Pancreas (tissue), 10 donors: ENCODE measurements at regions not wholly inside any gene's neighbourhood (a gene's known extent, or its start where the extent isn't known, plus 50 kb on each side); places are given as distances from the start of the nearest gene placed in this dataset.
"Not testable (repeated sequence)": the region's sequence is repeated elsewhere in the genome, so short reads cannot be mapped to it uniquely, and the experiment has no call there.

Source experiments
- ATAC-seq, 4 donors: fragments of 200-7000 bp; cut with Tn5 transposase; one replicate each; pipeline versions ENCODE4 v1.8.0 to v1.9.1; 2020; ENCODE audit warnings: mild to moderate bottlenecking in 4 of 4, moderate library complexity in 4 of 4
- DNase-seq, 6 donors: peaks; one replicate each; pipeline ENCODE4 v3.0.0-alpha.2; 2020
- FAIRE-seq: peaks from 2 replicates; lab custom pipeline; 2012; peaks lifted over from hg19 to GRCh38; lab: Jason Lieb, UNC
- H3K27ac ChIP-seq, 4 donors: fragments of 200-600 bp; sonication (generic); 1 replicate in 3 of 4; 2 replicates in 1 of 4; pipeline versions ENCODE4 v1.5.0 to v1.8.0; 2020
- H3K27me3 ChIP-seq, 4 donors: fragments of 200-600 bp; one replicate each; pipeline ENCODE4 v1.8.0; 2021
- H3K36me3 ChIP-seq, 3 donors: fragments of 200-600 bp; sonication (generic) in 1 of 3; one replicate each; pipeline versions ENCODE4 v1.5.0 to v1.8.0; 2020 to 2021
- H3K4me1 ChIP-seq, 3 donors: fragments of 200-600 bp; one replicate each; pipeline ENCODE4 v1.8.0; 2021
- H3K4me3 ChIP-seq, 4 donors: fragments of 200-600 bp; sonication (generic) in 2 of 4; one replicate each; pipeline versions ENCODE4 v1.5.0 to v1.8.0; 2020 to 2021
- H3K9me3 ChIP-seq, 4 donors: fragments of 200-600 bp; one replicate each; pipeline ENCODE4 v1.8.0; 2021
- WGBS, 2 donors: extraction: QIAGEN DNeasy Blood & Tissue Kit; methylation state at CpG; one replicate each; pipeline ENCODE4 v1.1.7; 2013; 5-methylcytosine and 5-hydroxymethylcytosine counted together
- intact Hi-C, 3 donors: fragments of 100-400 bp; cut with DNase I; formaldehyde crosslinking; loops; one replicate each; pipeline versions ENCODE4 v1.11.1 to v1.14.2; 2022
- TF ChIP-seq, protein P1 (sequence below), 4 donors: fragments of 200-600 bp; sonication (generic) in 3 of 4; IDR thresholded peaks; one replicate each; pipeline versions ENCODE4 v1.5.0 to v1.8.0; 2021; ENCODE audit warnings: antibody characterized with exemption in 4 of 4
- donor health status: healthy with polysubstance abuse.
- donor health status: DM: no; HTN: no; CAD: no; lungs with moderate emphysema.
- donor health status: DM: no; HTN: no; CAD: no.
- donor health status: control.
- donor health status: control.
- donor health status: Bipolar disorder and iron deficiency.
- donor health status: DM: yes; HTN: yes; CAD: no.
- donor health status: DM: no; HTN: no; CAD: no.
- donor health status: DM: no; HTN: no; CAD: no.
- donor health status: DM: yes; HTN: yes; CAD: no.

DNA sequence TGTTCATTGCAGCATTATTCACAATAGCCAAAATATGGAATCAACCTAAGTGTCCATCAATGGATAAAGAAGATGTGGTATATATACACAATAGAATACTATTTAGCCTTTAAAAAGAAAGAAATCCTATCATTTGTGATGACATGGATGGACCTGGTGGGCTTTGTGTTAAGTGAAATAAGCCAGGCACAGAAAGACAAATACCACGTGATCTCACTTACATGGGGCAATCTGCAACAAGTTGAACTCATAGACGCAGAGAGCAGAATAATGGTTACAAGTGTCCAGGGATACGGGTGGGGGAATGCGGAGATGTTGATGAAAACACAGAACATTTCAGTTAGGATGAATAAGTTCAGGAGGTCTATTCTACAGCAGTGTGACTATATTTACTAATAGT lies 66.4 kb upstream of the ALDH1B1 start:
- no peaks in the 10 kb centered on the region for H3K27me3 ChIP-seq
- no peaks in the 10 kb centered on the region for H3K9me3 ChIP-seq
- 95 to 97% methylated on average over 4 of the region's 4 CpGs for WGBS, 2 donors
- no peak overlapping the region for H3K4me3 ChIP-seq
- no peak overlapping the region for H3K27ac ChIP-seq
- no peaks in the 10 kb centered on the region for H3K4me1 ChIP-seq
- intact Hi-C loops, result no loop called here
- ATAC-seq, result no peak
- no peak for FAIRE-seq
- no peak for DNase-seq
- H3K36me3 ChIP-seq, result no peaks in the 10 kb centered on the region
- TF ChIP-seq, protein P1, sequence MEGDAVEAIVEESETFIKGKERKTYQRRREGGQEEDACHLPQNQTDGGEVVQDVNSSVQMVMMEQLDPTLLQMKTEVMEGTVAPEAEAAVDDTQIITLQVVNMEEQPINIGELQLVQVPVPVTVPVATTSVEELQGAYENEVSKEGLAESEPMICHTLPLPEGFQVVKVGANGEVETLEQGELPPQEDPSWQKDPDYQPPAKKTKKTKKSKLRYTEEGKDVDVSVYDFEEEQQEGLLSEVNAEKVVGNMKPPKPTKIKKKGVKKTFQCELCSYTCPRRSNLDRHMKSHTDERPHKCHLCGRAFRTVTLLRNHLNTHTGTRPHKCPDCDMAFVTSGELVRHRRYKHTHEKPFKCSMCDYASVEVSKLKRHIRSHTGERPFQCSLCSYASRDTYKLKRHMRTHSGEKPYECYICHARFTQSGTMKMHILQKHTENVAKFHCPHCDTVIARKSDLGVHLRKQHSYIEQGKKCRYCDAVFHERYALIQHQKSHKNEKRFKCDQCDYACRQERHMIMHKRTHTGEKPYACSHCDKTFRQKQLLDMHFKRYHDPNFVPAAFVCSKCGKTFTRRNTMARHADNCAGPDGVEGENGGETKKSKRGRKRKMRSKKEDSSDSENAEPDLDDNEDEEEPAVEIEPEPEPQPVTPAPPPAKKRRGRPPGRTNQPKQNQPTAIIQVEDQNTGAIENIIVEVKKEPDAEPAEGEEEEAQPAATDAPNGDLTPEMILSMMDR (IDR thresholded peaks at IDR 0.05), result no peak

- ATAC-seq, H3K27ac ChIP-seq, DNase-seq, H3K9me3 ChIP-seq, intact Hi-C loops, H3K27me3 ChIP-seq, FAIRE-seq, H3K4me3 ChIP-seq, H3K36me3 ChIP-seq: not testable (repeated sequence)
- 95 to 97% methylated on average over 12 to 27 of the region's 27 CpGs for WGBS, 2 donors
- H3K4me1 ChIP-seq, result peaks cover 6 to 13% (median 12%) of the 10 kb centered on the region in 3 donors
Measured at GRCh38 chr9:38324213-38324612, 68.3 kb upstream of the ALDH1B1 start.

DNA sequence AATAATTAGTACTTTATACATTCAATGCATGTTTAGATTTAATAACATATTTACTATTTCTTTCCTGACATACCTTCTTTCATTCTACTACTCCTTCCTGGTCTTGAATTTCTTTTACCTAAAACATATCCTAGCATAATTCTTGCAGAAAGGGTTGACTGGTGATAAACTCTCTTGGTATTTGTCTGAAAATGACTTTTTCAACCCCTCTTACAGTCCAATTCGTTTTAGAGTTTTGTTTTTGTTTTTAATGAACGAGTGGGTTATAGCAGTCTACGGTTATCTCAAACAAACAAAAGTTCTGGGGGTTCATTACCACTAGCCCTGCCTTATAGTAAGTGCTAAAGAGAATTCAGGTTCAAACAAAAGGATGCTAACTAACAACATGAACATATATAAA lies 69.6 kb upstream of the ALDH1B1 start:
- WGBS, 2 donors, result 84 to 88% methylated on average over 3 of the region's 3 CpGs
- DNase-seq (no peak), FAIRE-seq (no peak), ATAC-seq (no peak)
- TF ChIP-seq, protein P1 (IDR thresholded peaks at IDR 0.05), result no peak
- Histone ChIP-seq H3K27ac (no peak overlapping the region), H3K36me3 (no peaks in the 10 kb centered on the region), H3K4me3 (no peak overlapping the region), H3K4me1 (peaks cover 11 to 23% (median 16%) of the 10 kb centered on the region in 3 donors), H3K27me3 (no peaks in the 10 kb centered on the region), H3K9me3 (no peaks in the 10 kb centered on the region)
- intact Hi-C loops, result no loop called here

- Histone ChIP-seq H3K4me1 (peaks cover 24 to 39% (median 33%) of the 10 kb centered on the region in 3 donors), H3K27me3 (no peaks in the 10 kb centered on the region), H3K9me3 (no peaks in the 10 kb centered on the region), H3K4me3 (peak overlapping the region in 1 of 4 donors; percentile 12), H3K27ac (peak overlapping the region; percentile 14 to 80 (median 64)), H3K36me3 (no peaks in the 10 kb centered on the region)
- intact Hi-C loops, result no loop called here
- WGBS, 2 donors, result 7 to 9% methylated on average over 5 of the region's 5 CpGs
- peak; percentile 13 for FAIRE-seq
- peak in 2 of 4 donors; percentile 14 to 39 for ATAC-seq
- no peak for DNase-seq
- TF ChIP-seq, protein P1 (IDR thresholded peaks at IDR 0.05), result no peak
Measured at GRCh38 chr9:38319496-38320173, 72.9 kb upstream of the ALDH1B1 start.

DNA sequence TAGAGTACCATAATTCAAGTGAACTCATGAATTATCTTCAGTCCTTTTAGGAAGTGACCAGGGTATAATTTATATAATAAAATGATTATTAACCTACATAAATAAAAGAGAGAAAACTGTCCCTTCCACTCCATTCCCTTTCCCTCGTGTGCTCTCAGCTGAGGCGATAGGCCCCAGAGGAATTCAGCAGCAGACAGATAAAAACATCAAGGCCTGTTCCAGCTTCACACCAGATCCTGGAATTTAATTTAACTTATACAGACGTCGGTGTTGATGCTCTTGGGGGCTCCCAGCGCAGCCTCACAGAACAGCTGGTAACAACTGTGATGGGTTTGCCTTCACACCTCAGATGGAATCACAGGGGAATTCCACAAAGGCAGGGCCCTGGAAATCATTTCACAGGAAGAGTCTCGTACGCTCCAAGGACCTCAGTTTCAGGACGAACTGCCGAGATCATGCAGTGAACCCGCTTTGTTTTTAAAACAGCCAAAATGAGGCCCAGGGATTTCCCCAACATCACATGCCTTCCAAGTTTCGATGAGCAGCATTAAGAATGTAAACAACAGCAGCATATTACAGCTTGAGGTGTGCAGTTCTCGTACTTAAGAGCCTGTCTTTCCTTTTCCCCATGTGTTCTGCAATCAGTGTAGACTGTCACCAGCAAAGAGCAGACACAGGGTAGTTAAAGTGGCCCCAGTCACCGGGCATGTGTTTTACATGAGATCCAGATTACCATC lies 73.6 kb upstream of the ALDH1B1 start:
- intact Hi-C loops, result no loop called here
- ATAC-seq (peak; percentile 10 to 70 (median 55)), DNase-seq (peak in 2 of 6 donors; percentile 33 to 46), FAIRE-seq (no peak)
- Histone ChIP-seq H3K4me3 (peak overlapping the region in 1 of 4 donors; percentile 12), H3K36me3 (no peaks in the 10 kb centered on the region), H3K27me3 (no peaks in the 10 kb centered on the region), H3K27ac (peak overlapping the region; percentile 14 to 80 (median 64)), H3K9me3 (no peaks in the 10 kb centered on the region), H3K4me1 (peaks cover 24 to 39% (median 33%) of the 10 kb centered on the region in 3 donors)
- TF ChIP-seq, protein P1 (IDR thresholded peaks at IDR 0.05), result no peak
- 9 to 13% methylated on average over 13 of the region's 13 CpGs for WGBS, 2 donors
